ENCODE measurements at regions not wholly inside any gene's neighbourhood (a gene's known extent, or its start where the extent isn't known, plus 50 kb on each side); places are given as distances from the start of the nearest gene placed in this dataset.

GRCh38 chr11:97290464-97291041 is 900.7 kb downstream of the JRKL start:
- DNase-seq, result no peak
- Histone ChIP-seq H2AFZ (ENCODE audit: insufficient read depth, low read depth, low read length, poor library complexity, severe bottlenecking) (no peak overlapping the region), H3K79me2 (ENCODE audit: insufficient read depth, low read length) (no peaks in the 10 kb centered on the region), H3K9me3 (replicated peaks in 1 of 2; ENCODE audit: control insufficient read depth in 1 of 2, insufficient read depth in 1 of 2, low read length in 2 of 2) (peaks cover 0 to 2% of the 10 kb centered on the region in 2 donors), H3K27me3 (ENCODE audit: control insufficient read depth in 2 of 2, insufficient read depth in 2 of 2, low read length in 2 of 2) (no peaks in the 10 kb centered on the region), H4K20me1 (ENCODE audit: insufficient read depth, low read length) (no peaks in the 10 kb centered on the region), H3K27ac (ENCODE audit: low read depth in 1 of 2, low read length in 2 of 2) (no peak overlapping the region), H3K4me2 (replicated peaks; ENCODE audit: extremely low read depth, low read length, poor library complexity, severe bottlenecking) (no peak overlapping the region), H3K9ac (ENCODE audit: insufficient read depth, low read length, poor library complexity, severe bottlenecking) (no peak overlapping the region), H3K4me1 (ENCODE audit: control insufficient read depth in 1 of 2, insufficient read depth in 2 of 2, low read length in 2 of 2) (no peaks in the 10 kb centered on the region), H3K4me3 (replicated peaks in 1 of 3; ENCODE audit: low read depth in 2 of 3, low read length in 3 of 3) (no peak overlapping the region), H3K36me3 (replicated peaks in 1 of 2; ENCODE audit: control insufficient read depth in 1 of 2, insufficient read depth in 2 of 2, low read length in 2 of 2) (no peaks in the 10 kb centered on the region)
- intact Hi-C loops (cut with micrococcal nuclease), result no loop called here
- Mint-ChIP-seq H3K27ac (no peak overlapping the region), H3K9me3 (peaks cover 0 to 5% (median 2%) of the 10 kb centered on the region in 7 donors), H3K4me1 (no peaks in the 10 kb centered on the region), H3K4me3 (no peak overlapping the region), H3K27me3 (ENCODE audit: low read depth in 3 of 3) (no peaks in the 10 kb centered on the region), H3K36me3 (no peaks in the 10 kb centered on the region)
- no CpG with 5 or more reads among the region's 3 CpGs for WGBS (ENCODE audit: insufficient coverage)
- no peak for TF ChIP-seq CTCF (IDR thresholded peaks at IDR 0.05)

- no peaks in the 10 kb centered on the region for H3K79me2 ChIP-seq (ENCODE audit: insufficient read depth, low read length)
- H2AFZ ChIP-seq (ENCODE audit: insufficient read depth, low read depth, low read length, poor library complexity, severe bottlenecking), result no peak overlapping the region
- no peak for TF ChIP-seq CTCF (IDR thresholded peaks at IDR 0.05)
- DNase-seq, result no peak
- no peaks in the 10 kb centered on the region for H3K4me1 ChIP-seq (ENCODE audit: control insufficient read depth in 1 of 2, insufficient read depth in 2 of 2, low read length in 2 of 2)
- H3K36me3 Mint-ChIP-seq, result no peaks in the 10 kb centered on the region
- H3K9me3 Mint-ChIP-seq, result peaks cover 0 to 4% (median 0%) of the 10 kb centered on the region in 7 donors
- H3K27ac ChIP-seq (ENCODE audit: low read depth in 1 of 2, low read length in 2 of 2), result no peak overlapping the region
- no peaks in the 10 kb centered on the region for H3K4me1 Mint-ChIP-seq
- H3K27me3 ChIP-seq (ENCODE audit: control insufficient read depth in 2 of 2, insufficient read depth in 2 of 2, low read length in 2 of 2), result no peaks in the 10 kb centered on the region
- no CpG with 5 or more reads among the region's 5 CpGs for WGBS (ENCODE audit: insufficient coverage)
- no peak overlapping the region for H3K4me2 ChIP-seq (replicated peaks; ENCODE audit: extremely low read depth, low read length, poor library complexity, severe bottlenecking)
- no peak overlapping the region for H3K4me3 ChIP-seq (replicated peaks in 1 of 3; ENCODE audit: low read depth in 2 of 3, low read length in 3 of 3)
- H3K4me3 Mint-ChIP-seq, result no peak overlapping the region
- H3K36me3 ChIP-seq (replicated peaks in 1 of 2; ENCODE audit: control insufficient read depth in 1 of 2, insufficient read depth in 2 of 2, low read length in 2 of 2), result no peaks in the 10 kb centered on the region
- no peak overlapping the region for H3K9ac ChIP-seq (ENCODE audit: insufficient read depth, low read length, poor library complexity, severe bottlenecking)
- H3K27ac Mint-ChIP-seq, result no peak overlapping the region
- H3K27me3 Mint-ChIP-seq (ENCODE audit: low read depth in 3 of 3), result no peaks in the 10 kb centered on the region
- H3K9me3 ChIP-seq (replicated peaks in 1 of 2; ENCODE audit: control insufficient read depth in 1 of 2, insufficient read depth in 1 of 2, low read length in 2 of 2), result peaks cover 0 to 2% of the 10 kb centered on the region in 2 donors
- intact Hi-C loops (cut with micrococcal nuclease), result no loop called here
- H4K20me1 ChIP-seq (ENCODE audit: insufficient read depth, low read length), result no peaks in the 10 kb centered on the region
Observed at GRCh38 chr11:97296301-97296700, 906.5 kb downstream of the JRKL start.

Data from CD14-positive monocyte (primary cell).